Ishikawa (cell line): ENCODE measurements at regions not wholly inside any gene's neighbourhood (a gene's known extent, or its start where the extent isn't known, plus 50 kb on each side); places are given as distances from the start of the nearest gene placed in this dataset.

Experiments used
- CEBPB ChIP-seq: IDR thresholded peaks from 2 replicates; pipeline ENCODE4 v1.6.1; 2012
- CREB1 ChIP-seq: IDR thresholded peaks from 2 replicates; pipeline ENCODE4 v1.6.1; 2012; ENCODE audit warnings: low read depth
- EP300 ChIP-seq: IDR thresholded peaks from 2 replicates; pipeline ENCODE4 v1.6.1; 2012; ENCODE audit warnings: borderline replicate concordance
- NFIC ChIP-seq: IDR thresholded peaks from 2 replicates; pipeline ENCODE4 v1.6.1; 2012
- REST ChIP-seq: IDR thresholded peaks from 2 replicates; pipeline ENCODE4 v1.6.1; 2012; ENCODE audit warnings: low read depth, mild to moderate bottlenecking
- TEAD4 ChIP-seq: IDR thresholded peaks from 2 replicates; pipeline ENCODE4 v1.6.1; 2012

- TF ChIP-seq EP300 (no peak), CREB1 (no peak), REST (no peak), NFIC (no peak), TEAD4 (no peak), CEBPB (no peak)
Measured at GRCh38 chr9:30519756-30520155, 1864.7 kb upstream of the ACO1 start.
